Left ventricle myocardium inferior (tissue), 1 donor: ENCODE measurements at regions not wholly inside any gene's neighbourhood (a gene's known extent, or its start where the extent isn't known, plus 50 kb on each side); places are given as distances from the start of the nearest gene placed in this dataset.
"Not testable (repeated sequence)": the region's sequence is repeated elsewhere in the genome, so short reads cannot be mapped to it uniquely, and the experiment has no call there.

Experiments used
- DNase-seq: peaks from one replicate; pipeline ENCODE4 v3.0.0-alpha.2; 2020
- H3K27ac ChIP-seq: fragments of 200-600 bp; replicated peaks from 2 replicates; pipeline ENCODE4 v1.8.0; 2021
- H3K27me3 ChIP-seq: fragments of 200-600 bp; 2 replicates; pipeline ENCODE4 v1.8.0; 2021; ENCODE audit warnings: low read depth
- H3K36me3 ChIP-seq: fragments of 200-600 bp; 2 replicates; pipeline ENCODE4 v1.8.0; 2021
- H3K4me1 ChIP-seq: fragments of 200-600 bp; 2 replicates; pipeline ENCODE4 v1.8.0; 2021
- H3K4me3 ChIP-seq: fragments of 200-600 bp; 2 replicates; pipeline ENCODE4 v1.8.0; 2021; ENCODE audit warnings: mild to moderate bottlenecking, moderate library complexity
- H3K9me3 ChIP-seq: fragments of 200-600 bp; replicated peaks from 2 replicates; pipeline ENCODE4 v1.8.0; 2021
- intact Hi-C: fragments of 100-400 bp; cut with micrococcal nuclease; formaldehyde crosslinking; loops from one replicate; pipeline ENCODE4 v1.11.0; 2022
- TF ChIP-seq, protein P1 (sequence below): fragments of 200-600 bp; IDR thresholded peaks from 2 replicates; pipeline ENCODE4 v1.8.0; 2021; ENCODE audit warnings: antibody characterized with exemption, mild to moderate bottlenecking, borderline replicate concordance
- donor health status: DM: no; HTN: yes; CAD: no; lungs with severe emphysema.

DNA sequence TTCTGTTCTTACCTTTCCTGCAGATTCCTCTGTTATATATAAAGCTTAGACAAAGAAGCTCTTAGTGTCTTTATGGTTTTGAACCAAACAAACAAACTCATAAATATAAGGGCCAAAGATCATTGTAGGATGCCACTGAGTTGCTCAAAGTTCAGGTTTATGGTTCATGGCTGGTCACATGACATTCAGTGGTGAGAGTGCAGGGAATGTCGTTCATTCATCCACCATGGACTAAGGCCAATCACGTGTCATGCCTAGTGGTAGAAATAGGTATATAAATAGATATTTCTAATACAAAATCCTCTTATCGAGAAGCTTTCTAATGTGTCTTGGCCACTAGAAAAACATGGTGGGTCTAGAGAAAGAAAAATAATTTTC, 119.4 kb downstream of the GATA3 start:
- intact Hi-C loops = no loop called here

GRCh38 chr10:8174762-8175161, 120.3 kb downstream of the GATA3 start:
- H3K27ac ChIP-seq = no peak overlapping the region
- H3K27me3 ChIP-seq = peaks cover 7% of the 10 kb centered on the region
- no peaks in the 10 kb centered on the region for H3K9me3 ChIP-seq
- H3K36me3 ChIP-seq = no peaks in the 10 kb centered on the region
- DNase-seq = no peak
- H3K4me3 ChIP-seq = no peak overlapping the region
- intact Hi-C loops = no loop called here
- TF ChIP-seq, protein P1, sequence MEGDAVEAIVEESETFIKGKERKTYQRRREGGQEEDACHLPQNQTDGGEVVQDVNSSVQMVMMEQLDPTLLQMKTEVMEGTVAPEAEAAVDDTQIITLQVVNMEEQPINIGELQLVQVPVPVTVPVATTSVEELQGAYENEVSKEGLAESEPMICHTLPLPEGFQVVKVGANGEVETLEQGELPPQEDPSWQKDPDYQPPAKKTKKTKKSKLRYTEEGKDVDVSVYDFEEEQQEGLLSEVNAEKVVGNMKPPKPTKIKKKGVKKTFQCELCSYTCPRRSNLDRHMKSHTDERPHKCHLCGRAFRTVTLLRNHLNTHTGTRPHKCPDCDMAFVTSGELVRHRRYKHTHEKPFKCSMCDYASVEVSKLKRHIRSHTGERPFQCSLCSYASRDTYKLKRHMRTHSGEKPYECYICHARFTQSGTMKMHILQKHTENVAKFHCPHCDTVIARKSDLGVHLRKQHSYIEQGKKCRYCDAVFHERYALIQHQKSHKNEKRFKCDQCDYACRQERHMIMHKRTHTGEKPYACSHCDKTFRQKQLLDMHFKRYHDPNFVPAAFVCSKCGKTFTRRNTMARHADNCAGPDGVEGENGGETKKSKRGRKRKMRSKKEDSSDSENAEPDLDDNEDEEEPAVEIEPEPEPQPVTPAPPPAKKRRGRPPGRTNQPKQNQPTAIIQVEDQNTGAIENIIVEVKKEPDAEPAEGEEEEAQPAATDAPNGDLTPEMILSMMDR = no peak
- no peaks in the 10 kb centered on the region for H3K4me1 ChIP-seq

More for the DNA sequence above, 119.4 kb downstream of the GATA3 start:
- Histone ChIP-seq H3K4me1 (no peaks in the 10 kb centered on the region), H3K27me3 (peaks cover 7% of the 10 kb centered on the region), H3K4me3 (no peak overlapping the region), H3K9me3 (peaks cover 9% of the 10 kb centered on the region), H3K27ac (no peak overlapping the region), H3K36me3 (no peaks in the 10 kb centered on the region)
- TF ChIP-seq, protein P1 = no peak
- DNase-seq = no peak

DNA sequence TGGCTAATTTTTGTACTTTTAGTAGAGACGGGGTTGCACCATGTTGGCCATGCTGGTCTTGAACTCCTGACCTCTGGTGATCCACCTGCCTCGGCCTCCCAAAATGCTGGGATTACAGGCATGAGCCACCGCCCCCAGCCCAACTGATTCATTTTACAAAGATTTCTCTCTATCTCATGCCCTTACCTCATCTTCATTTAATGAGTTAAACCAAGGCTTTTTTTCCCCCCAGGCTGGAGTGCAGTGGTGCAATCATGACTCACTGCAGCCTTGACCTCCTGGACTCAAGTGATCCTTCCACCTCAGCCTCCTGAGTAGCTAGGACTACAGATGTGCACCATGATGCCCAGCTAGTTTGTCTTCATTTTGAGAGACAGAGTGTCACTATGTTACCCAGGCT, 123.0 kb downstream of the GATA3 start:
- DNase-seq, H3K36me3 ChIP-seq, H3K4me3 ChIP-seq, H3K9me3 ChIP-seq, H3K27ac ChIP-seq, intact Hi-C loops, H3K27me3 ChIP-seq, H3K4me1 ChIP-seq: not testable (repeated sequence)

GRCh38 chr10:8179773-8180172, 125.3 kb downstream of the GATA3 start:
- H3K9me3 ChIP-seq = not testable (repeated sequence)

DNA sequence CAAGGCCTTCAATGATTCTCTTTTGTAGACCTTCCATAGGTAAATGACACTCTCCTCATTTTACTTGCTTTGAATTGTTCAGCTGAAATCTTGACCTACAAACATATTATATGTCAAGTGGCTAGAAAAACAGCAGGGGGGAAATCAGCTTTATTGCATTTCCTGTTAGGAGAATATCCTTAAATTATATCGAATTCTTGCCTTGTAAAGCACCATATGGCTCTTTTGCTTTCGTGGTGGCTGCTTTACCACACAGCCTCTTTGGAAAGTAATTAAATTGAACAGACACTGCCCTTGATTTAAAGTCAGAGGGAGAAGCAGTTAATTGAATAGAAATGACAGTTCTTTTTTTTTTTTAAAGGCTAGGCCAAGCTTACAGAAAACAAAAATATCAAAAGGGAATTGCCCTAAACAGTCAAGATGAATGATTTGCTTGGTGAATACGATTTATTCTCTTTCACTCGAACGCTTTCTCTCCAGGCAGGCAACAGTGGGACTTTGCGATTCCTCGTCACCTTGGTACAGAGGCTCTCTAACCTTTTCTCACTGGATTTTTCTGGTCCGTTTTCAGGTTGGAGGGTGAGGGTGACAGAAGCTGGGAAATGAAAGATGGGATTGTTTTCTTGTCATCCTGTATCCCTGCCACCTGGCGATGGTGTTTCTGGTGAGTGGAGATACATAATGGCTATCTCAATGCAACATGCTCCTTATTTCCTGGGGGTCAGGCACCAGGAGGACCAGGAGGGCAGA, 126.0 kb downstream of the GATA3 start:
- no peak overlapping the region for H3K27ac ChIP-seq
- H3K4me1 ChIP-seq = no peaks in the 10 kb centered on the region

More at GRCh38 chr10:8179773-8180172, 125.3 kb downstream of the GATA3 start:
- H3K27ac ChIP-seq, DNase-seq, H3K4me3 ChIP-seq, H3K27me3 ChIP-seq, intact Hi-C loops, H3K36me3 ChIP-seq, H3K4me1 ChIP-seq: not testable (repeated sequence)

GRCh38 chr10:8181496-8182157, 127.1 kb downstream of the GATA3 start:
- TF ChIP-seq, protein P1 = no peak
- no peak for DNase-seq
- Histone ChIP-seq H3K27ac (no peak overlapping the region), H3K4me3 (no peak overlapping the region), H3K9me3 (no peaks in the 10 kb centered on the region), H3K36me3 (no peaks in the 10 kb centered on the region), H3K4me1 (no peaks in the 10 kb centered on the region), H3K27me3 (no peaks in the 10 kb centered on the region)
- intact Hi-C loops = no loop called here

More for the DNA sequence above, 126.0 kb downstream of the GATA3 start:
- H3K9me3 ChIP-seq = no peaks in the 10 kb centered on the region
- intact Hi-C loops = no loop called here
- no peak for DNase-seq
- H3K27me3 ChIP-seq = no peaks in the 10 kb centered on the region
- no peaks in the 10 kb centered on the region for H3K36me3 ChIP-seq
- H3K4me3 ChIP-seq = no peak overlapping the region
- TF ChIP-seq, protein P1 = no peak
